ENCODE measurements at regions not wholly inside any gene's neighbourhood (a gene's known extent, or its start where the extent isn't known, plus 50 kb on each side); places are given as distances from the start of the nearest gene placed in this dataset.
"Not testable (repeated sequence)": the region's sequence is repeated elsewhere in the genome, so short reads cannot be mapped to it uniquely, and the experiment has no call there.

DNA sequence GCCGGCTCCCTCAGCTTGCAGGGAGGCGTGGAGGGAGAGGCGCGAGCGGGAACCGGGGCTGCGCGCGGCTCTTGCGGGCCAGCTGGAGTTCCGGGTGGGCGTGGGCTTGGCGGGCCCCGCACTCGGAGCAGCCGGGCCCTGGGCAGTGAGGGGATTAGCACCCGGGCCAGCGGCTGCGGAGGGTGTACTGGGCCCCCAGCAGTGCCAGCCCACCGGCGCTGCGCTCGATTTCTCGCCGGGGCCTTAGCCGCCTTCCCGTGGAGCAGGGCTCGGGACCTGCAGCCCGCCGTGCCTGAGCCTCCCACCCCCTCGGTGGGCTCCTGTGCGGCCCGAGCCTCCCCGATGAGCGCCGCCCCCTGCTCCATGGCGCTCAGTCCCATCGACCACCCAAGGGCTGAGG, 588.9 kb upstream of the SLC35B3 start:
- H3K27ac ChIP-seq (ENCODE audit: low read length); H3K9me3 ChIP-seq (ENCODE audit: insufficient read depth, low read depth, low read length): not testable (repeated sequence)

DNA sequence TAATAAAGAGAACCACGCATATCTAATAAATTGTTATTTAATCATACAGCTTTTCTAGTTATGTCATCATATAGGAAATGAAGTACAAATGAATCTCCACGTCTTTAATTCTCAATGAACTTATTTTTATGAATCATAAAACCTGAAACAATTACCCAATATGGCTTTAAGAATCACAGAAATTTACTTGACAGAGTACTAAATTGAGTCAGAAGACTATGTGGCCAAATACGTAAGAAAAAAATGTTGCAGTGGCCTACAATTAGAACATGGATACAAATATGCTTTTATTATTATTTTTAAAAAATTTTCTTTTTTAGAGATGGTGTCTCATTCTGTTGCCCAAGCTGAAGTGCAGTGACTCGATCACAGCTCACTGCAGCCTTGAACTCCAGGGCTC, 584.7 kb upstream of the SLC35B3 start:
- no peaks in the 10 kb centered on the region for H3K27me3 ChIP-seq (ENCODE audit: insufficient read depth, low read length)
- H3K36me3 ChIP-seq (ENCODE audit: insufficient read depth, low read depth, low read length): no peaks in the 10 kb centered on the region
- no peak overlapping the region for H3K9ac ChIP-seq (ENCODE audit: low read depth, low read length)
- no peak overlapping the region for H3K4me3 ChIP-seq (ENCODE audit: low read length)
- no peaks in the 10 kb centered on the region; the same call in 1 of the 2 replicates for H3K4me1 ChIP-seq (ENCODE audit: insufficient read depth, low read length)
- no peak overlapping the region for H3K27ac ChIP-seq (ENCODE audit: low read length)
- no peaks in the 10 kb centered on the region for H3K9me3 ChIP-seq (ENCODE audit: insufficient read depth, low read depth, low read length)

More for the DNA sequence above, 588.9 kb upstream of the SLC35B3 start:
- H3K27me3 ChIP-seq (ENCODE audit: insufficient read depth, low read length); H3K36me3 ChIP-seq (ENCODE audit: insufficient read depth, low read depth, low read length); H3K4me1 ChIP-seq (ENCODE audit: insufficient read depth, low read length); H3K4me3 ChIP-seq (ENCODE audit: low read length); H3K9ac ChIP-seq (ENCODE audit: low read depth, low read length): not testable (repeated sequence)

- no peaks in the 10 kb centered on the region for H3K9me3 ChIP-seq (ENCODE audit: insufficient read depth, low read depth, low read length)
- H3K4me3 ChIP-seq (ENCODE audit: low read length): no peak overlapping the region
Observed at GRCh38 chr6:9009931-9010330, 574.6 kb upstream of the SLC35B3 start.

GRCh38 chr6:9007027-9007426, 571.7 kb upstream of the SLC35B3 start:
- H3K36me3 ChIP-seq (ENCODE audit: insufficient read depth, low read depth, low read length): no peaks in the 10 kb centered on the region
- H3K4me1 ChIP-seq (ENCODE audit: insufficient read depth, low read length): no peaks in the 10 kb centered on the region
- H3K4me3 ChIP-seq (ENCODE audit: low read length): no peak overlapping the region
- no peaks in the 10 kb centered on the region for H3K27me3 ChIP-seq (ENCODE audit: insufficient read depth, low read length)
- H3K9me3 ChIP-seq (ENCODE audit: insufficient read depth, low read depth, low read length): no peaks in the 10 kb centered on the region
- no peak overlapping the region for H3K9ac ChIP-seq (ENCODE audit: low read depth, low read length)
- no peak overlapping the region for H3K27ac ChIP-seq (ENCODE audit: low read length)

More at GRCh38 chr6:9009931-9010330, 574.6 kb upstream of the SLC35B3 start:
- Histone ChIP-seq H3K27me3 (ENCODE audit: insufficient read depth, low read length) (no peaks in the 10 kb centered on the region), H3K36me3 (ENCODE audit: insufficient read depth, low read depth, low read length) (no peaks in the 10 kb centered on the region), H3K9ac (ENCODE audit: low read depth, low read length) (no peak overlapping the region), H3K27ac (ENCODE audit: low read length) (no peak overlapping the region), H3K4me1 (ENCODE audit: insufficient read depth, low read length) (no peaks in the 10 kb centered on the region)

DNA sequence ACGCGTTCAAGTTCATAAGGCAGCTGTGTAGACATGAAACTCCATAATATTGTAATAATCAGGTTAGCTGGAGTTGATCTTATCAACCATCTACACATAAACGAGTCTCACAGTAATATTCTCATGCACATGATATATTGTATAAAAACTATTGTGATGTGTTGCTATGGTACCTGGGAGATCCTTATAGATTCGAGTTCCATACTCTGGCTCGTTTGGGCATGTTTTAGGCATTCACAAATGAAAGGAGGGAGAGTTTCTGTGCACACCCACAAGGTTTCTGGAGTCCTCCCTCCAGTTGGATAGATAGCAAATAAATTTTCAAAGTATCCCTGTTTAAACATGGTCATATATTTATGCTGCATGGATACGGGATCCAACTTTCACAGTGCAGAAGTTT, 567.5 kb upstream of the SLC35B3 start:
- H3K9me3 ChIP-seq (ENCODE audit: insufficient read depth, low read depth, low read length): no peaks in the 10 kb centered on the region
- H3K27ac ChIP-seq (ENCODE audit: low read length): no peak overlapping the region
- H3K27me3 ChIP-seq (ENCODE audit: insufficient read depth, low read length): no peaks in the 10 kb centered on the region
- H3K4me1 ChIP-seq (ENCODE audit: insufficient read depth, low read length): no peaks in the 10 kb centered on the region
- no peak overlapping the region for H3K4me3 ChIP-seq (ENCODE audit: low read length)
- no peak overlapping the region for H3K9ac ChIP-seq (ENCODE audit: low read depth, low read length)
- H3K36me3 ChIP-seq (ENCODE audit: insufficient read depth, low read depth, low read length): no peaks in the 10 kb centered on the region

GRCh38 chr6:8995156-8995555, 559.8 kb upstream of the SLC35B3 start:
- Histone ChIP-seq H3K27ac (ENCODE audit: low read length) (no peak overlapping the region), H3K4me3 (ENCODE audit: low read length) (no peak overlapping the region), H3K36me3 (ENCODE audit: insufficient read depth, low read depth, low read length) (no peaks in the 10 kb centered on the region), H3K9ac (ENCODE audit: low read depth, low read length) (no peak overlapping the region), H3K9me3 (ENCODE audit: insufficient read depth, low read depth, low read length) (no peaks in the 10 kb centered on the region), H3K27me3 (ENCODE audit: insufficient read depth, low read length) (no peaks in the 10 kb centered on the region), H3K4me1 (ENCODE audit: insufficient read depth, low read length) (no peaks in the 10 kb centered on the region)

GRCh38 chr6:8993111-8993510, 557.8 kb upstream of the SLC35B3 start:
- Histone ChIP-seq H3K9me3 (ENCODE audit: insufficient read depth, low read depth, low read length) (no peaks in the 10 kb centered on the region), H3K36me3 (ENCODE audit: insufficient read depth, low read depth, low read length) (no peaks in the 10 kb centered on the region), H3K9ac (ENCODE audit: low read depth, low read length) (no peak overlapping the region), H3K4me3 (ENCODE audit: low read length) (no peak overlapping the region), H3K27ac (ENCODE audit: low read length) (no peak overlapping the region), H3K27me3 (ENCODE audit: insufficient read depth, low read length) (no peaks in the 10 kb centered on the region), H3K4me1 (ENCODE audit: insufficient read depth, low read length) (no peaks in the 10 kb centered on the region)

DNA sequence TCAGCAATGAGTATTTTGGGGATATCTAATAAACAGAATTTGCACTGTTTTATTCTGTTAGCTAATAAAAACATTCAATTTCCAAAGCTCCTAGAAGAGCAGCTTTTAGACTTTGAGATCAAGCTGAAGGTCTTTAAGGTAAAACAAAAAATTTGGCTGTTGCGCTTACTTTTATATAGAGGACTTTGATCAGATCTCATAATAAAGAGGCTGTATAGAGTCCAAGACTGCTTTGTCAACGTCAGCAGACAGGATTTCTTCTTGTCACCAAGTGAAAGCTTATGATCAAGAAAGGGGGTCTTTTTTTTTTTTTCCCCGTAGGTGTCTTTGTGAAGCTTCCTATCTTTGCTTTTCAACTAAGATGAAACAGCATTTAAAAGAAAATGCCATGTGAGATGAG, 556.5 kb upstream of the SLC35B3 start:
- no peak overlapping the region for H3K4me3 ChIP-seq (ENCODE audit: low read length)
- H3K9me3 ChIP-seq (ENCODE audit: insufficient read depth, low read depth, low read length): no peaks in the 10 kb centered on the region
- H3K9ac ChIP-seq (ENCODE audit: low read depth, low read length): no peak overlapping the region
- H3K4me1 ChIP-seq (ENCODE audit: insufficient read depth, low read length): no peaks in the 10 kb centered on the region
- no peaks in the 10 kb centered on the region for H3K27me3 ChIP-seq (ENCODE audit: insufficient read depth, low read length)
- H3K27ac ChIP-seq (ENCODE audit: low read length): no peak overlapping the region
- no peaks in the 10 kb centered on the region for H3K36me3 ChIP-seq (ENCODE audit: insufficient read depth, low read depth, low read length)

DNA sequence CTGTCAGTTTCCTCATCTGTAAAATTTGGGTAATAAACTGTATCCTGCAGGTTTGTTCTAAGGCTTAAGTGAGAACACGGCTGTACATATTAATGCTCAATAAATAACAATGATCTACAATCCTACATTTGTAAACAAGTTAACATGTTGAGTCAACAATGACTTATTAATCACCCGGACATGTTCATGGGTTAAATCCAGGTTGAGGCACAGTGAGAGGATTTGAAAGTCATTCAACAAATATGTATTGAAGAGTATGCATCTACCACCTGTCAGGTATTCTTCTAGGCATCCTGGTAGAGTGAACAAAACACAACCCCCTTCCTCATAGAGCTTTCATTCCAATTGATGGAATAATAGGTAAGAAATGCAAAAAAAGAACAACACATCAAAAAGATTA, 554.7 kb upstream of the SLC35B3 start:
- no peaks in the 10 kb centered on the region for H3K4me1 ChIP-seq (ENCODE audit: insufficient read depth, low read length)
- H3K4me3 ChIP-seq (ENCODE audit: low read length): no peak overlapping the region
- H3K9ac ChIP-seq (ENCODE audit: low read depth, low read length): no peak overlapping the region
- H3K27me3 ChIP-seq (ENCODE audit: insufficient read depth, low read length): no peaks in the 10 kb centered on the region
- H3K9me3 ChIP-seq (ENCODE audit: insufficient read depth, low read depth, low read length): no peaks in the 10 kb centered on the region
- no peaks in the 10 kb centered on the region for H3K36me3 ChIP-seq (ENCODE audit: insufficient read depth, low read depth, low read length)
- no peak overlapping the region for H3K27ac ChIP-seq (ENCODE audit: low read length)

DNA sequence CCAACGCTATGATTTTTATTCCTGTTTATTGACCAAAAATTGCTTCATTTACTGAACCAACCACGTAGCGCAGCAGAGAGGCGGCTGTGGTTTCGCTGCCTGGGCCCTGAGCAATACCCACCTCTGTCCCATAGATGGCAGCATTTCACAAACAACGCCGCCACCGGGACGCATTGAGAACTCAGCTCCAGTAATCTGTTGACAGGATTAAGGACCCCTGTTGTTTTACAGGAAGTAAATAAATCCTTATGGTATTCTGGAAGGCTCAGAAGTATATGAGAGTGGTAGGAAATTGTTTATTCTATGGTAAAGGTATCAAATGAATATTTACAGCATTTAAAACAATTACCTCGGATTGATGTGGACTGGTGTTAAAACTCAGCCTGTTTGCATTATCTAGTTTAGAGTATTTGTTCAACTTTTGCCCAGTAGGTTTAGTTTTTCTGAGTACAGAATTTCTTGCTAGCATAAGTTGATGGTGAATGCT, 547.9 kb upstream of the SLC35B3 start:
- Histone ChIP-seq H3K4me1 (ENCODE audit: insufficient read depth, low read length) (peaks cover 5% of the 10 kb centered on the region; the same call in 1 of the 2 replicates), H3K4me3 (ENCODE audit: low read length) (no peak overlapping the region), H3K9ac (ENCODE audit: low read depth, low read length) (no peak overlapping the region), H3K27ac (ENCODE audit: low read length) (no peak overlapping the region), H3K9me3 (ENCODE audit: insufficient read depth, low read depth, low read length) (no peaks in the 10 kb centered on the region), H3K36me3 (ENCODE audit: insufficient read depth, low read depth, low read length) (no peaks in the 10 kb centered on the region), H3K27me3 (ENCODE audit: insufficient read depth, low read length) (peaks cover 6% of the 10 kb centered on the region; the same call in 1 of the 2 replicates)

- peaks cover 5% of the 10 kb centered on the region; the same call in 1 of the 2 replicates for H3K4me1 ChIP-seq (ENCODE audit: insufficient read depth, low read length)
- H3K36me3 ChIP-seq (ENCODE audit: insufficient read depth, low read depth, low read length): no peaks in the 10 kb centered on the region
- no peaks in the 10 kb centered on the region for H3K9me3 ChIP-seq (ENCODE audit: insufficient read depth, low read depth, low read length)
- no peak overlapping the region for H3K9ac ChIP-seq (ENCODE audit: low read depth, low read length)
- H3K4me3 ChIP-seq (ENCODE audit: low read length): no peak overlapping the region
- H3K27ac ChIP-seq (ENCODE audit: low read length): no peak overlapping the region
- peaks cover 6% of the 10 kb centered on the region; the same call in 1 of the 2 replicates for H3K27me3 ChIP-seq (ENCODE audit: insufficient read depth, low read length)
Observed at GRCh38 chr6:8982668-8983067, 547.3 kb upstream of the SLC35B3 start.

GRCh38 chr6:8973395-8973794, 538.0 kb upstream of the SLC35B3 start:
- H3K4me1 ChIP-seq (ENCODE audit: insufficient read depth, low read length): no peaks in the 10 kb centered on the region
- no peak overlapping the region for H3K9ac ChIP-seq (ENCODE audit: low read depth, low read length)
- no peaks in the 10 kb centered on the region for H3K36me3 ChIP-seq (ENCODE audit: insufficient read depth, low read depth, low read length)
- peaks cover 6% of the 10 kb centered on the region; the same call in 1 of the 2 replicates for H3K9me3 ChIP-seq (ENCODE audit: insufficient read depth, low read depth, low read length)
- H3K4me3 ChIP-seq (ENCODE audit: low read length): no peak overlapping the region
- H3K27me3 ChIP-seq (ENCODE audit: insufficient read depth, low read length): no peaks in the 10 kb centered on the region
- no peak overlapping the region for H3K27ac ChIP-seq (ENCODE audit: low read length)
